NCI-H1694 (cell line): ENCODE measurements at regions not wholly inside any gene's neighbourhood (a gene's known extent, or its start where the extent isn't known, plus 50 kb on each side); places are given as distances from the start of the nearest gene placed in this dataset.
A peak's percentile ranks its signal among the peaks of the same experiment; 100 is the strongest.

Experiments used
- DNase-seq: peaks from one replicate; lab custom pipeline; 2025; lab: John Stamatoyannopoulos, UW

DNA sequence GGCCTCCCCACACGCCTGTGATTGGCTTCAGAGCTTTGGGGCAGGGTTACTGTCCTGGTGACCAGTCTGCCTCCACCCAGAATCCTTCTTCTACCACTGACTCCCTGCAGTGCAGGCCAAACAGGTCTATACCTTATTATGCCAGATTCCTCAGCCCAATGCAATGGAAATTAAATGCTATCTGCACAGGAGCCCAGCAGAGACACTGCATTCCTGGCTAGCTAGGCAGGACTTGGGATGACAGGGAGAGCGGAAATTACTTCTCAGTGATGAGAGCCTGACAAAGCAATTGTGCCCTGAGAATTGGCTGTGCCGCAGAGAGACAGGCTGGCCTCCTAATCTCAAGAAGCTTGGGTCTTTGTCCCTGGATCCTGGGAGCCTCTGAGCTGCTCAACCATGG is 143.8 kb upstream of the NCAM1 start:
- no peak for DNase-seq

DNA sequence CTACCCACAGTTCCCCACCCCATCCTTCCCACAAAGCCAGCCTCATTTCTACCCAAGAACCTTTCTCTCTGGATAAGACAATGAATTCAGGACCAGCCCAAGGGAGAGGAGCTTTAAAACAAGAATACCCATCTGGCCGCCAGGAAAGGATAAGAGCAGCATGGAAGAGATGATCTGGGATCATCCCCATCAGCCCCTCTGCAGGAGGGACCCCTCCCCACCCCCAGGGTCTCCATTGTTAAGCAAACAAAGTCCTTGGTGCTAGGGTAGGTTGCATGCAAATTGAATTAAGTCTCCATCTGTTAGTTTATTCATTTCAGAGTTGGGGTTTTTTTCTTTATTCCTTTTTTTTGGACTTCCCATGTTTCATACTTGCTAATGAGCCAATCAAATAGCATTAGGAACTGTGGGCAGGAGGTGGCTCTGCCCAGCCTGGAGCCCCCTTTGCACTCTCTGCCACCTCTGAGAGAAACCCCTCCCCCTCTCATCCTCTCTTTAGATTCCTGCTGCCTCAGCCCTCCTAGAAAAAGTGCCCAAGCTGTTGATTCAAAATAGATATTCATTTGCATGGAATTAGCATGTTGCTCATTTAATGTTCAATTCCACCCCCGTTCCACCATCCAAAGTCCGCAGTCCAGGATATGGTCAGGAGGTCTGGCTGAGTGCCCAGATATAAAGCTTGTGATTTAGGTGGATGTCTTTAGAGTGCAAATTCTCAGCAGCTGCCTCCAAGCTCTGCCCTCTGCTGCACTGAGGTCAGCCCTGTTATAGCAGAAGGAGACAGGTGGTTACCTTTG is 138.5 kb upstream of the NCAM1 start:
- no peak for DNase-seq

DNA sequence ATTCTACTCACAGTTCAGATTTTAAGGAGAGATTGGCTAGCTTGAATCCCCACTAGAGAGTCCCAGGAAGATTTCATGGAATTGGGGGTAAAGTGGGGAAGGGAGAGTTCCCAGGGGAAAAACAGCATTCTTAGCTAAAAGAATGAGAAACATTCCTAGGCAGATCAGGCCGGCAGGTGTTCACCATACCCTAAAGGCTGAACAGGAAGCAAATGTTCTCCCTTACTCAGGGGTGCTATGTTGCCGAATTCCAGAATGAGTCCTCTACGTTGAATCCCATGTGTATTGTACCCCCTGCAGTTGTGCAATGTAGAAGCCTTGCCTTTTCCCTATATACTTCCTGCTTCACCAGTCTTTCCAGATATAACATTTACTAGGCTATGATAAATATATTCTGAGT is 135.2 kb upstream of the NCAM1 start:
- DNase-seq: no peak

DNA sequence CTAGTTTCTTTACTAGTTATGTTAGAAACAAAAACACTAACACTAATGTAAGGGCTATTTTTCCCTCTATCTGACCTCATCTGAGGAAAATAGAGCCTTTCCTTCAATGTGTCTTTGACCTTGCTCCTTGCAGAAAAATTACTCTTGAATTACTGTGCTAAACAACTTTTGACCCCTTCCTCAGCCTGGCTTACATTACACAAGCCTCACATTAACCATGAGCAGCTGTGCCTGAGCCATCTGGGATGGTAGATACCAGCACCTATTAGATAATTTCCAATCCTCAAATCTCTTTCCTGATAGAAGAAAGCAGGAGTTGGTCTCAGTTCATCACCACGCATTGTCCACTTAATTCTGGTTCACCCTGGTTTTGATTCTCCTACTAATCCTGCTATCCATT is 134.4 kb upstream of the NCAM1 start:
- no peak for DNase-seq

DNA sequence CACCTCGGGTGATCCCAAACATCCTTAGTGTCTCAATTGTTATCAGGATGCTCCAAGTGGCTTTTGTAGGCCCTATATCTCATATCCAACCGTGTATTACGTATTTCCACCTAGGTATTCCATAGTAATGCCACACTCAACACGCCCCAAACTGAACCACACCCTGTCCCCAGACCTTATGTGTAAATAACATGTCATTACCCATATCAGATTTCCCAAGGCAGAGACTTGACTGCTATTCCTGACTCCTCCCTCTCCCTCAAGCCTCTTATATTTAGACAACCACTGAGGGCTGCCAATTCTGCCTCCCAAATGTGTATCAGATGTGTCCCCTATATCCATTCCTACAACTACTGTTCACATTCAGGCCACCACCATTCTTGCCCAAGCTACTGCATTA is 132.8 kb upstream of the NCAM1 start:
- DNase-seq: no peak

DNA sequence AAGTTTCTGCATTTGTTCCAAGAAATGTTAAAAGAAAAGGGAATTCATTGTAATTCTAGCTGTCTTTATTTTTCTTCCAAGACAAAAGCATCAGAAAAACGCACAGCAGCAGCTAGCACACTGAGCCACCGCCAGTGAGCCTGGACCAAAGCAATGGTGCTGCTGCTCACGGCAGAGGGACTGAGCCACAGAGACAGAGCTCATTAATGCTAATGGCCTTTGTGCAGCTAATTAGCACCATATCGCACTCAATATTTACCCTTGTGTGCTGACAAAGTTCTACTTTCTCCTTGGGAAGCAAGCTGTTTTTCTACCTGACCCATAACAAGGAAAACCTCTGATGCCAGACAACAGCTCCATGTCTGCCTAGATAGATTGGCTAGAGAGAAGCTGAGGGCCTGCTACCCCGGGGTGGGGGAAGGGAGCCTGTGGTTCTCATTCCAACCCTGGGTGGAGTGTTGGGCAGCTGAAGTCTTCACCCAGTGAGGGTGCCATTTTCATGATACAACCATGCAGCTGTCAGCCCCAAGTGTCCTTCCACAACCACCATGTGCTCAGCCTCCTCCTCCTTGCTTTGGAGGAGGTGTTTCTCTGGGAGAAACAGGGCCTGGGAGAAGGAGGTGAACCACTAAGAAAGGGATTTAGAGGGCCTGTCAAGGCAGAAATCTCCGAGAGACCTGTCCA is 131.1 kb upstream of the NCAM1 start:
- DNase-seq: no peak

DNA sequence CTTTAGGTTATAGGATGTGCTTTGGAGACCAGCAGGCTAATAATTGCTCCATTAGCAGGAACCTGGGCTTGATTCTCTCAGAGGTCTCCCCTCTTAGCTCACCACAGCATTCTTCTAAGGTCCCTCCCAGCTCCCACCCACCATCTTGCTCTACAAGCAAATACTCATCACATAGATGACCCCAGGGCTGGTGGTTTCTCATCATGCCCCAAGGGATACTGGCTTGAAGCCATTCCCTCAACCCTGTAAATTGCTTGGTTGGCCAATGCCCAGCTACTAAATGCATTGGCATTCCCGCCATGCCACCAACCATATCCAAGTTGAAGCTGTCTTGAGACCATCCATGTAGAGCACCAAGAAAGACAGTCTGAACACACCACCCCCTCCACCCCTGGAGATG is 130.2 kb upstream of the NCAM1 start:
- DNase-seq: no peak

DNA sequence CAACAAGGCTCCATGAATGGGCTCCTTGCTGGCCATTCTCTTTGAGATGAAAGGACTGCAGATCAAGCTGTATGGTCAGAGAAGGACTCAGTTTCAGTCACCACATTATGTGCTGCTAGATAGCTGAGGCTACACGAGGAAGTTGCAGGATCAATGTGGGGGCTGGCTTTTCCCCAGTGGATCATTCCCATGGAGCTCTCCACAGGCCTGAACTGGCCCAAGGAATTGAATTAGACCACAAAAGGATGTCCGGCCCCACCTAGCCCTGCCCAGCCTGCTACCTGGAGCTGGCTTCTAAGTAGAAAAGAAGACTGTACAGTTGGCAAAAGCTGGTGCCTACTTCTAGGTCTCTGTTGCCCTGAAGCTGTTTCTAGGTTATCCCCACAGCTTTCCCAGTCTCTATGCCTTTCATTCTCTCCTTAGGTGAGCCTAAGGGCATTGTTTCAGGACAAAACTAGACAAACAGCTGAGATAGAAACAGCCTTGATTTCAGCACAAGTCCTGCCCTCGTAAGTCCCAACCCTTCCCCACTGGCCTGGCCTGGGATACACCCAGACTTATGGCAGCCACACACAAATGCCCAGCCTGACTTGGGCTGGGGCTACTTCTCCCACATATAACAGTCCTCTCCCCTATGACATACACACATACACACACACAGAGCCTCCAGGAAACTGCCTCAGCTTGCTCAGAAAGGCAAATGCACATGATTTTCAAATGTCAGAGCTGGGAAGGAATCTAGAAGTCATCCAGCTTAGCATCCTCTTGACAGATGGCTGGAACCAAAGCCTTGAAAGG is 129.1 kb upstream of the NCAM1 start:
- DNase-seq: no peak

DNA sequence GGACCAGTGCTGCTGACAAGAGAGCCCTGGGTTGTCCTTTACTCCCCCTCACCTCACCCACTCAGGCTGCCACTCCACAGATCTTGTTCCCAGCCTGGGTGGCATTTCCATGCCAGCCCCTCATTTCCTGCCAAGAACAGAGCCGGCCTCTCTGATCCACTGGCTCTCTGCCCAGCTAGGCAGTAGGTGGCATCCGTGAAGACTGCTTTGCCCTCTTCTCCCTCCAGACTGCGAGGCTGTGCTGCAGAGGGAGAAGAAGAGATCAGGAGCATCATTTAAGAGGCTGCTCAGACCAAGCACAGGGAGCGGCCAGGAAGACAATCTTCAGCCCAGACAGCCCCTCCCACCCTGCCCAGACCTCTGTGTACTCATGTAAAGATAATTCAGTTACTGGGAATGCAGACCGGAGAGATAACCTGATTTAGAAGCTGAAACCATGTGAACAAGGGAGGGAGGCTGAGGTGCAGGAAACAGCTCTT is 126.9 kb upstream of the NCAM1 start:
- peak; percentile 21 for DNase-seq

DNA sequence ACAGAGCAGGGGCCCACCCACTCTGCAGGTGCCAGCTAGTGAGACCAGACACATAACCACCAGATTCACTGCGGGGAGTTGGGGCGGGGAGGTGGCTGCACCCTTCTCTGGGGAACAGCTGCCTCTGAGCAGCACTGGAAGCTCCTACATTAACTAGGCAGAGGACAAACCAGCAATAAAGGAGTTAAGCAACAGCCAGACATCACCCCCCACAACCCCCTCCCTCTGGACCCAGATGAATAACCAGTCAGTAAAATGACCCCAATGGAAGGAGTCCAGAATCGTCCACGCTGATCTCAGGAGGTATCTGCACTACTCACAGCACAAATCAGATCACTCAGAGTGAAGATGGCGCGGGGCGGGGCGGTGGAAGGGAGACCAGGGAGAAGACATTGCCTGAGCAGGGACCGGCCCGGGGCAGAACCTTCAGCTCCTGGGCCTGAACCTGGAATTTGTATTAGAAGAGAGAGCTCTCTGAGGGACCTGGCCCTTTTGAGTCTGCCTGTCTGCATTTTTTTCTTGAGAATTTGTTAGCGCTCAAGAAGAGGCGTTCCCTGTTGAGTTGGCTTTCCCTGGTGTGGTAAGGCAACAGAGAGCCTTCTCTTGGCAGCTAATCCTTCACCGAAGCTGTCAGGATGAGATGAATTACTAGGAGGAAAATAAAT is 125.5 kb upstream of the NCAM1 start:
- DNase-seq: no peak

DNA sequence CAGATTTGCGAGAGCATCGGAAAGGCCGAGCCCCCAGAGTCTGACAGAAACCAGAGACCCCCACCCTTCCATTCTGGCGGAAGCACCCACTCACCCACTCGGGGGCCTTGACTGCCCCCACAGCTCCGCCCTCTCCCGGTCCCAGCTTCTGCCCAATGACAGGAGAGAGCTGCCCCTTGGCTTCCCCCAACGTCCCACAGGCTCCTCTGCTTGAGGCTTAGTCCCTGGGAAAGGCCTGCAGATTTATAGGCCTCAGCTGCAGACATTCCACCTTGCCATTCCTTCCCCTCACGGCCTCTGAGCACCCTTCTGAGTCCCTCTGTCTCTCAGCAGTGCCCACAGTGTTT is 125.0 kb upstream of the NCAM1 start:
- DNase-seq: no peak

DNA sequence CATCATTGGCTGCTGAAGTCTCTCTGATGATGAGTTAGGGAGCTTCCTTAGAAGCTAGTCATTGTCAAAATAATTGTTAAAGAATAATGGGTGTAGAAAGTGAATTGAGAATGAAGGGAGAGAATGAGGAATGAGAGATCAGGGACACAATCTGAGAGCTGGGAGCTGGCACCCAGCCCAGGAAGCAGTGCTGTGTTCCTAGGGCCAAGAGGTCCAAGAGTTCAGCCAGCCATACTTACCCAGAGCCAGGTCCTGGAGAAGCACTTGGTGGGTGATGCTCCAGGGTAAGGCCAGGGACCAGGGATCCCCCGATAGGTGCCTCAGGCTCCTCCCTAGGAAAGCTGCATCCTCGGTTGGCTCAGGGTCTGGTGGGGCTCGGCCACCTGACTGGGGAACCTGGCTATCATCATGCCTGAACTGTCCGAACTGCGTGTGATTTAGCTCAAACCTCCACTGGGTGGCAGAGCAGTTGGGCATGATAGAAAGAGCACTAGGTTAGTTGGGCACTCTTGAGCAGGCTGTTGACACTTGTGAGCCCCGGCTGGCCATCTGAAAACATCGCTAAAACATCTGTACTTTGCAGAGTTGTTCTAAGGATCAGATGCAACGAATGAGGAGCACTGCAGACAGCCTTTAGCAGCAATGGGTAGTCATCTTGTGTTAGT is 123.9 kb upstream of the NCAM1 start:
- no peak for DNase-seq

DNA sequence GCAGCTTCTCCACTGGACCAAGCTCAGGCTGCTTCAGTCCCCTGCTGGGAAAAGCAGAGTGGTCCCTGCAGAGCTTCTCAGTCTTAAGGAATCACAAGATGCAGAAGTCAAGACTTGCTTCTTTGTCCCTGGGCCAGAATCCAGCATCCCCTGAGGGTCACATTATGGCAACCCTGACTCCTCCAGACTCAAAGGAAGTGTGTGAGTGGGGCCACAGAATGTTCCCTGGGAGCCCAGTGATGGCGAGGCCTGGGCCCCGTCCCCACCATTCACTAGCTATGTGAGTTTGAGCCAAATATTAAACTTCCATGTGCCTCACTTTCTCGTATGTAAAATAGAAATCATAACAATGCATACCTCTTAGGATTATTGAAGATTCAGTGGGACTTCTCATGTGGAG is 122.2 kb upstream of the NCAM1 start:
- no peak for DNase-seq

DNA sequence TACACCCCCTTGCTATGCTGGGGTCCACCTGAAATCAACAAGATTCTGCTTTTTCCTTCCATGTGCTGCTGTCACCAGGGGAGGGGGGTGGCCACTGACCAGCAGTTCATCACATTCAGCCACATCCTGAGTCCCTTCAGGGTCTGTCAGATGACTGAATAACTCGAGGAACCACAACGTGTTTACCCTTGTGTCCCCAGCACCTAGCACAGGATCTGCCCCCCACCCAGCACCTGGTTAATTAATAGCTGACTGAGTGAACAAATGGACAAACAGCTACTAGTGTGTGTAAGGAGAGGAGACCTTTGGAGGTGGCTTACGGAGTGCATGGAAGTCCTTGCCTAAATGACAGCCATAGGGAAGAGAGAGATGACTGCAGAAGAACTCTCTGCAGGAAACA is 119.5 kb upstream of the NCAM1 start:
- no peak for DNase-seq

DNA sequence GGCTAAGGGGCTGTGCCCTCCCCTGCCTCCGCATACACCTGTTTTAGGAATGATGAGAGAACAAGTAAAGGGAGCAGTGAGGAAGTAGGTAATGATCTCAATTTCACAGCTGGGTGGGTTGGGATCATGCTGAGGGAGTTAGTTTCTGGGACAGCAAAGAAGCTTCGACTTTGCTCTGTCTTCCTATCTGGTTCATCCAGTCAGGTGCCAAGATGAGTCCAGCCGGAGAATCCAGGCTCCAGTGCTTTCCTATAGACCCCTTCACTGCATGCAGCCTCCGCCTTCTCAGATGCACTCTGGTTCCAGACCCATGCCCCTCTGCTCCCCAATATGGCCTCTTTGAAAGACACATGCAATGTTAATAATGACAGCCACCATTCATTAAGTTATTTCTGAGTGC is 119.1 kb upstream of the NCAM1 start:
- DNase-seq: no peak

DNA sequence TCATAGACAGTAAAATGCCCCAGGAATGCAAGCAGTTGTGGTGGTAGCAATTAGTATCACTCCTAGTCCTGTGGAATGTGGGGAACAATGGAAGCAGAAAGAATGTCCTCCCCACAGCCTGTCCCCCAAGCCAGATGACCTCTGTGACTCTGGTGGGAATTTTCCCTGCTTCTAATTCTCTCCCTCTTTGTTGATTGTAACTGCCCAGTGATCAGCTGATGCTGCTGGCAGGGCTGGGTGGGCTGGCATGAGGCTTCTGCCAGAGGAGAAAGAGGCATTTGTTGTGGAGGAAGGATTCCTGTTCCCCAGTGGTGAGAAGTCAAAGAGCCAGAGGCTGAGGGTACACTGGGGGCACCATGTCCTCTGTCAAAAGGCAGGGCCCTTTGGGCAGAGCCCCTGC is 116.7 kb upstream of the NCAM1 start:
- no peak for DNase-seq

DNA sequence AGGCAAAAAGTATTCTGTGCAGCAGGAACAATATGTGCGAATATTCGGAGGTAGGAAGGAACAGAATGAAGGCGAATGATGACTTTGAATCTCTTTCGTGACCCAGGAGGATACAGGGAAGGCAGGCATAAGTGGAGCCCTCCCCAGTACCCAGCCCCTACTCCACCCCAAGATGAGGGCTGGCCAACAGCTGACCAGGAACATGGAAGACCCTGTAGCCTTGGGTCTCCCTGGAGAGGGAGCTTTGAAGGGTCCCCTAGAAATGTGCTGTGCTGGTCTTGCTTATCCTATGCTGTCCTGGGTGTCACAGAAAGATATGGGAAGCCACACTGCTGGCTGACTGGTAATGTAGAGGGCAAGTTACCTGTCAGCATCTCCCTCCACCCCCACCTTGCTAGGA is 113.7 kb upstream of the NCAM1 start:
- DNase-seq: no peak

DNA sequence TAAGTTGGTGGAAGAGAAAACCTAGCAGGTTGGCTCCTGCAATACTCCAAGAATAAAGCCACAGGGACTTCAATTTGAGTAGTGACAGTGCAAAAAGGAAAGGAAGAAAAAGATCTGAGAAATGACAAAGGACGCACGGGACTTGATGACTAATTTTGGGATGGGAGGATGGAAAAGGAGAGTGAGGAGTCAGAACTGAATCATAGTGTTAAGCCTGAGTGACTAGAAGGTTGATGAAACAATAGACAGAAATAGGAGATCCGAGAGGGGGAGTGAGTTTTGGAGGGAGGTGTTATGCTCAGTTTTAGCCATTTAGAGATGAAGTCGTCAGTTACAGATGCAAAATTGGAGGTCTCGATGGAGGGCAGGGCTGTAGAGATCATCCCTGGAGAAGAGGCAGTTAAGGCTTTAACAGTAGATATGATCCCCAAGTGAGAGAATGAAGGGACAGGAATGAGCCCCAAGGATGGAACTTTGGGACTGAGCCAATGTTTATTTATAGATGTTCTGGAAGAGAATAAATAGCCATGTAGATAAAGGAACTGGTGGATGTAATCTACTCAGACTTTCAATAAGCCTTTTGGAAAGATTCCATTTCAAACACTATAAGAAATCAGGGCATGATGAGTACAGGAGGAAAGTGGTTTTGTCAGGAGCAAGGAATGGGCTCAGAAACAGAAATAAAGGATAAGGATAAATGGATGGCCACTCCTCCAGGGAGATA is 108.9 kb upstream of the NCAM1 start:
- no peak for DNase-seq

DNA sequence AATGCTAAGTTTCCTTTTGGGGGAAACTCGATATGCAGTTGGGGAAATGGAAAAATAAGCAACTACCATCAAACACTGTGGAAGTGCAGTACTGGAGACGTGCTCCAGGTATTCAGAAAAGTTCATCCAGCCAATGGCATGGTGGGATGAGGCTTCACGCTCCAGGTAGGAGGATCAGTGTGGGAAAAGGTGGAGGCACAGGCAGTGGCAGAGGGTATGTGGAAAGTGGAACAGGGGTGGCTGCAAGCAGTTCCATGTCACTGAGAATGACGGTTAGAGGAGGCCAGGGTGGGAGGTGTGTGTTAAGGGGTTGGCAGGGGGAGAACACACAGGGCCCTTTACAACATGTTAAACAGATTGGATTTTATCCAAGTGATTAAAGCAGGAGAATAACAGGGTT is 105.1 kb upstream of the NCAM1 start:
- DNase-seq: no peak

DNA sequence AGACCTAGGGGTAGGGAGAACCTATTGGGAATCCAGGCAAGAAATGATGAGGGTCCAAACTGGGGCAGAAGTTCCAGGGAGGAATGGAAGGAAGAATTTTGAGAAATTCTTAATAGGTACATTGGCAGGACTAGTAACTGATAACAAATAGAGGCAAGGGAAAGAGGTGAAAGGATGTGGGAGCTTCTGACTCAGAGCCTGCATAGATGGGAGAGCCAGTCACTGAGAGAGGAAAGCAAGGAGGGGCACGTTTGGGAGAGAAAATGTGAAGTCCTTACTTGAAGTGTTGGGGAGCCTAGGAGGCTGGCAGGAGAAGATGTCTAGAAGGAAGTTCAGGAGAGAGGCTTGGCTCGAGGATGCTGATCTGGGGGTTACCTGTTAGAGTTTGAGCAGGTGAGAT is 104.6 kb upstream of the NCAM1 start:
- no peak for DNase-seq

DNA sequence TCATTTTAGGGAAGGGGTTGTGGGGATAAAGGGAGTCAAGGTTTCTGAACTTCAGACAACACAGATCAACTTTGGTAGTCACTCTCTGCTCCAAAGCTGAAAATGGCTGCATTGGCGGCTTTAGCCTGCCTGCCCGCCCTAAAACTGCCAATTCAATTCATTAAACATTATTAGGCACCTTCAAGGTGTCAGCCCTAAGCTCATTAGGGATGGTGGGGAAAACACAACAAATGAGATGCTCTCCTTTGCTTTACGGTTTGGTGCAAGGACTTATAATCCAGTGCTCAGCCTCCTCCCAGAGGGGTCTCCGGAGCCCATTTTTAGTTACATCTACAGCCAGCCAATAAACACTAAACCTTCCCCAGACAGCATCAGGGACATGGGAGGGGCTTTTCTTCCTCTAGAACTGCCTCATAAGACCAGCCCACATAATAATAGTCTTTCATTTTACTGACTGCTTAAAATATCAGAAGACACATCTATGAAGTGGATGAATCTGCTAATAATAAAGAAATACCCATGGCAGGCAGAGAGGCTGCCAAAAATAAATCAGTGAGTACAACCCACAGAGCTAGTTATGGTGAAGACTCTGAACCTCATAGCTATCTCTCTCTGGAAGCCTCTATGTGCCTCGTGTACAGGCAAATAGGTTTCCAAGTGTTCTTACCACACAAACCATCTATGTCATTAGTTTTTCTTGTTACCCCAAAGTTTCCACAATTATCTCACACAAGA is 102.8 kb upstream of the NCAM1 start:
- no peak for DNase-seq
